ENCODE measurements at regions not wholly inside any gene's neighbourhood (a gene's known extent, or its start where the extent isn't known, plus 50 kb on each side); places are given as distances from the start of the nearest gene placed in this dataset.
"Not testable (repeated sequence)": the region's sequence is repeated elsewhere in the genome, so short reads cannot be mapped to it uniquely, and the experiment has no call there.

DNA sequence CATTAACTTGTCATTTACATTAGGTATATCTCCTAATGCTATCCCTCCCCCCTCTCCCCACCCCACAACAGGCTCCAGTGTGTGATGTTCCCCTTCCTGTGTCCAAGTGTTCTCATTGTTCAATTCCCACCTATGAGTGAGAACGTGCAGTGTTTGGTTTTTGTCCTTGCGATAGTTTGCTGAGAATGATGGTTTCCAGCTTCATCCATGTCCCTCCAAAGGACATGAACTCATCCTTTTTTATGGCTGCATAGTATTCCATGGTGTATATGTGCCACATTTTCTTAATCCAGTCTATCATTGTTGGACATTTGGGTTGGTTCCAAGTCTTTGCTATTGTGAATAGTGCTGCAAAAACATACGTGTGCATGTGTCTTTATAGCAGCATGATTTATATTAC, 60.7 kb upstream of the HOXC13 start:
- TF ChIP-seq, protein P1, sequence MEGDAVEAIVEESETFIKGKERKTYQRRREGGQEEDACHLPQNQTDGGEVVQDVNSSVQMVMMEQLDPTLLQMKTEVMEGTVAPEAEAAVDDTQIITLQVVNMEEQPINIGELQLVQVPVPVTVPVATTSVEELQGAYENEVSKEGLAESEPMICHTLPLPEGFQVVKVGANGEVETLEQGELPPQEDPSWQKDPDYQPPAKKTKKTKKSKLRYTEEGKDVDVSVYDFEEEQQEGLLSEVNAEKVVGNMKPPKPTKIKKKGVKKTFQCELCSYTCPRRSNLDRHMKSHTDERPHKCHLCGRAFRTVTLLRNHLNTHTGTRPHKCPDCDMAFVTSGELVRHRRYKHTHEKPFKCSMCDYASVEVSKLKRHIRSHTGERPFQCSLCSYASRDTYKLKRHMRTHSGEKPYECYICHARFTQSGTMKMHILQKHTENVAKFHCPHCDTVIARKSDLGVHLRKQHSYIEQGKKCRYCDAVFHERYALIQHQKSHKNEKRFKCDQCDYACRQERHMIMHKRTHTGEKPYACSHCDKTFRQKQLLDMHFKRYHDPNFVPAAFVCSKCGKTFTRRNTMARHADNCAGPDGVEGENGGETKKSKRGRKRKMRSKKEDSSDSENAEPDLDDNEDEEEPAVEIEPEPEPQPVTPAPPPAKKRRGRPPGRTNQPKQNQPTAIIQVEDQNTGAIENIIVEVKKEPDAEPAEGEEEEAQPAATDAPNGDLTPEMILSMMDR (IDR thresholded peaks at IDR 0.05) = not testable (repeated sequence)
- not testable (repeated sequence) for TF ChIP-seq POLR2AphosphoS5, POLR2A (IDR thresholded peaks at IDR 0.05)
